Mesenchymal stem cell (in vitro differentiated cells and primary cell): ENCODE measurements at regions not wholly inside any gene's neighbourhood (a gene's known extent, or its start where the extent isn't known, plus 50 kb on each side); places are given as distances from the start of the nearest gene placed in this dataset.
"Not testable (repeated sequence)": the region's sequence is repeated elsewhere in the genome, so short reads cannot be mapped to it uniquely, and the experiment has no call there.

Experiments
- DNase-seq: peaks from one replicate; pipeline ENCODE4 v3.0.0-alpha.2; 2013
- H2AFZ ChIP-seq: one replicate; pipeline ENCODE4 v1.6.1; 2013; ENCODE audit warnings: low read depth, mild to moderate bottlenecking, control low read depth, inconsistent platforms, low read length, moderate library complexity
- H2AK5ac ChIP-seq: 2 replicates; pipeline ENCODE4 v1.6.1; 2013; ENCODE audit warnings: low read length, moderate library complexity, mild to moderate bottlenecking, inconsistent platforms; ENCODE audit not compliant: severe bottlenecking
- H2BK120ac ChIP-seq: one replicate; pipeline ENCODE4 v1.6.1; 2013; ENCODE audit warnings: low read depth, mild to moderate bottlenecking, inconsistent platforms, low read length, moderate library complexity
- H2BK12ac ChIP-seq, 2 experiments: one replicate each; pipeline ENCODE4 v1.6.1; 2013; ENCODE audit warnings: inconsistent platforms in 2 of 2, low read length in 2 of 2, mild to moderate bottlenecking in 2 of 2, moderate library complexity in 2 of 2, control low read depth in 1 of 2
- H2BK15ac ChIP-seq: one replicate; pipeline ENCODE4 v1.6.1; 2013; ENCODE audit warnings: mild to moderate bottlenecking, low read depth, inconsistent platforms; ENCODE audit not compliant: poor library complexity, severe bottlenecking
- H2BK5ac ChIP-seq: 2 replicates; pipeline ENCODE4 v1.6.1; 2013; ENCODE audit warnings: low read depth, mild to moderate bottlenecking, low read length, control low read depth, inconsistent platforms; ENCODE audit not compliant: poor library complexity, severe bottlenecking
- H3K14ac ChIP-seq, 2 experiments: one replicate each; pipeline ENCODE4 v1.6.1; 2013; ENCODE audit warnings: inconsistent platforms in 2 of 2, low read length in 2 of 2, control low read depth in 1 of 2, mild to moderate bottlenecking in 1 of 2, moderate library complexity in 1 of 2
- H3K18ac ChIP-seq, 2 experiments: one replicate each; pipeline ENCODE4 v1.6.1; 2013; ENCODE audit warnings: inconsistent platforms in 2 of 2, low read length in 2 of 2, control low read depth in 1 of 2, low read depth in 1 of 2, mild to moderate bottlenecking in 1 of 2
- H3K23ac ChIP-seq, 2 experiments: one replicate each; pipeline ENCODE4 v1.6.1; 2013; ENCODE audit warnings: inconsistent platforms in 2 of 2, low read length in 2 of 2, mild to moderate bottlenecking in 2 of 2, moderate library complexity in 2 of 2, control low read depth in 1 of 2
- H3K27ac ChIP-seq: 2 replicates; pipeline ENCODE4 v1.5.1; 2013; ENCODE audit warnings: mild to moderate bottlenecking, moderate library complexity, low read length, control low read depth, inconsistent platforms; ENCODE audit not compliant: poor library complexity, severe bottlenecking
- H3K27me3 ChIP-seq, 2 experiments: 2 replicates each; pipeline versions ENCODE4 v1.6.1 to v1.7.0; 2013; ENCODE audit warnings: low read length in 2 of 2, mild to moderate bottlenecking in 2 of 2, moderate library complexity in 2 of 2, control low read depth in 1 of 2, inconsistent platforms in 1 of 2; ENCODE audit not compliant: control insufficient read depth in 1 of 2, insufficient read depth in 1 of 2
- H3K36me3 ChIP-seq, 2 experiments: 2 replicates each; pipeline versions ENCODE4 v1.6.1 to v1.7.0; 2013; ENCODE audit warnings: low read length in 2 of 2, control low read depth in 1 of 2, inconsistent platforms in 1 of 2, low read depth in 1 of 2, mild to moderate bottlenecking in 1 of 2; ENCODE audit not compliant: insufficient read depth in 2 of 2, control insufficient read depth in 1 of 2
- H3K4ac ChIP-seq, 2 experiments: one replicate each; pipeline ENCODE4 v1.6.1; 2013; ENCODE audit warnings: inconsistent platforms in 2 of 2, low read length in 2 of 2, mild to moderate bottlenecking in 2 of 2, moderate library complexity in 2 of 2, control low read depth in 1 of 2, low read depth in 1 of 2
- H3K4me1 ChIP-seq: 2 replicates; pipeline ENCODE4 v1.6.1; 2013; ENCODE audit warnings: low read depth, low read length, control low read depth; ENCODE audit not compliant: control insufficient read depth, insufficient read depth
- H3K4me2 ChIP-seq: 2 replicates; pipeline ENCODE4 v1.6.1; 2013; ENCODE audit warnings: low read length, mild to moderate bottlenecking, inconsistent platforms; ENCODE audit not compliant: poor library complexity, severe bottlenecking
- H3K4me3 ChIP-seq, 2 experiments: 2 replicates each; pipeline versions ENCODE4 v1.5.1 to v1.7.0; 2013; ENCODE audit warnings: low read length in 2 of 2, mild to moderate bottlenecking in 2 of 2, control low read depth in 1 of 2, low read depth in 1 of 2; ENCODE audit not compliant: insufficient read depth in 1 of 2
- H3K79me1 ChIP-seq: replicated peaks from 2 replicates; pipeline ENCODE4 v1.6.1; 2013; ENCODE audit warnings: mild to moderate bottlenecking, control low read depth, low read length, inconsistent platforms; ENCODE audit not compliant: poor library complexity, severe bottlenecking
- H3K9ac ChIP-seq: 2 replicates; pipeline ENCODE4 v1.7.0; 2013; ENCODE audit warnings: mild to moderate bottlenecking, low read length, moderate library complexity
- H3K9me3 ChIP-seq: 2 replicates; pipeline ENCODE4 v1.7.0; 2013; ENCODE audit warnings: mild to moderate bottlenecking, low read length; ENCODE audit not compliant: control insufficient read depth
- H4K8ac ChIP-seq: one replicate; pipeline ENCODE4 v1.6.1; 2013; ENCODE audit warnings: inconsistent platforms, mild to moderate bottlenecking, low read length, moderate library complexity
- H4K91ac ChIP-seq: one replicate; pipeline ENCODE4 v1.6.1; 2013; ENCODE audit warnings: mild to moderate bottlenecking, low read length, inconsistent platforms
- WGBS: methylation state at CpG from one replicate; pipeline ENCODE4 v1.1.7; 2013; ENCODE audit warnings: mixed read lengths; 5-methylcytosine and 5-hydroxymethylcytosine counted together

- not testable (repeated sequence) for H3K4ac ChIP-seq, H2BK15ac ChIP-seq, H3K4me3 ChIP-seq, H2BK120ac ChIP-seq, H2BK12ac ChIP-seq, H3K9ac ChIP-seq, H3K79me1 ChIP-seq, H3K36me3 ChIP-seq, H3K18ac ChIP-seq, H4K8ac ChIP-seq, H3K14ac ChIP-seq, H4K91ac ChIP-seq, H2BK5ac ChIP-seq, H3K4me2 ChIP-seq, DNase-seq, H2AFZ ChIP-seq, H2AK5ac ChIP-seq, H3K27ac ChIP-seq, H3K23ac ChIP-seq, H3K9me3 ChIP-seq, H3K4me1 ChIP-seq
- WGBS: 80% methylated on average over 7 of the region's 9 CpGs
- H3K27me3 ChIP-seq: peaks cover 0 to 16% of the 10 kb centered on the region in 2 experiments
Observed at GRCh38 chrX:140138492-140138891, 173.2 kb upstream of the CXorf66 start.

GRCh38 chrX:140138065-140138464 is 172.7 kb upstream of the CXorf66 start:
- H3K14ac ChIP-seq, H3K4me3 ChIP-seq, H3K27ac ChIP-seq, H3K79me1 ChIP-seq, H3K9ac ChIP-seq, DNase-seq, H3K23ac ChIP-seq, H3K4me2 ChIP-seq, H4K8ac ChIP-seq, H3K18ac ChIP-seq, H2BK15ac ChIP-seq, H3K4ac ChIP-seq, H2AFZ ChIP-seq, H4K91ac ChIP-seq, H3K9me3 ChIP-seq, H2BK12ac ChIP-seq, H2BK5ac ChIP-seq, H3K4me1 ChIP-seq, H2AK5ac ChIP-seq, H3K36me3 ChIP-seq, H2BK120ac ChIP-seq: not testable (repeated sequence)
- peaks cover 0 to 13% of the 10 kb centered on the region in 2 experiments for H3K27me3 ChIP-seq
- no CpG with 5 or more reads among the region's 3 CpGs for WGBS

GRCh38 chrX:140132937-140133336 is 167.6 kb upstream of the CXorf66 start:
- no peak overlapping the region for H2AFZ ChIP-seq
- no peak overlapping the region for H3K4me2 ChIP-seq
- no peak overlapping the region for H2BK120ac ChIP-seq
- H3K18ac ChIP-seq: no peak overlapping the region
- no peak overlapping the region for H4K91ac ChIP-seq
- no peaks in the 10 kb centered on the region for H3K36me3 ChIP-seq
- no peak for DNase-seq
- no peaks in the 10 kb centered on the region for H3K79me1 ChIP-seq
- H3K4me1 ChIP-seq: no peaks in the 10 kb centered on the region
- no peak overlapping the region for H3K4me3 ChIP-seq
- no peak overlapping the region for H3K4ac ChIP-seq
- H3K27me3 ChIP-seq: no peaks in the 10 kb centered on the region
- no peak overlapping the region for H2AK5ac ChIP-seq
- no peak overlapping the region for H4K8ac ChIP-seq
- no peak overlapping the region for H2BK15ac ChIP-seq
- H3K9ac ChIP-seq: no peak overlapping the region
- no peaks in the 10 kb centered on the region for H3K9me3 ChIP-seq
- H2BK12ac ChIP-seq: no peak overlapping the region
- WGBS: 13% methylated on average over 1 of the region's 2 CpGs
- H3K27ac ChIP-seq: no peak overlapping the region
- no peak overlapping the region for H3K23ac ChIP-seq
- H3K14ac ChIP-seq: no peak overlapping the region
- H2BK5ac ChIP-seq: no peak overlapping the region

GRCh38 chrX:140123446-140123845 is 158.1 kb upstream of the CXorf66 start:
- Histone ChIP-seq H3K9ac (no peak overlapping the region), H3K27me3 (no peaks in the 10 kb centered on the region), H2BK15ac (no peak overlapping the region), H4K91ac (no peak overlapping the region), H3K4me1 (no peaks in the 10 kb centered on the region), H3K18ac (no peak overlapping the region), H2BK120ac (no peak overlapping the region), H3K4ac (no peak overlapping the region), H3K4me3 (no peak overlapping the region), H3K14ac (no peak overlapping the region), H2BK5ac (no peak overlapping the region), H3K27ac (no peak overlapping the region), H2BK12ac (no peak overlapping the region), H3K9me3 (peaks cover 3% of the 10 kb centered on the region), H2AFZ (no peak overlapping the region), H3K23ac (no peak overlapping the region), H3K79me1 (no peaks in the 10 kb centered on the region), H3K4me2 (no peak overlapping the region), H4K8ac (no peak overlapping the region), H2AK5ac (no peak overlapping the region), H3K36me3 (no peaks in the 10 kb centered on the region)
- no peak for DNase-seq
- 12% methylated on average over 2 of the region's 3 CpGs for WGBS
